WERI-Rb-1 (cell line): ENCODE measurements at regions not wholly inside any gene's neighbourhood (a gene's known extent, or its start where the extent isn't known, plus 50 kb on each side); places are given as distances from the start of the nearest gene placed in this dataset.

Experiments used
- DNase-seq: peaks from one replicate; pipeline ENCODE4 v3.0.0-alpha.2; 2020
- H3K27ac ChIP-seq: fragments of 250-450 bp; sonication (Bioruptor Pico); 2 replicates; pipeline ENCODE4 v1.5.1; 2020; ENCODE audit warnings: mild to moderate bottlenecking, moderate library complexity
- H3K27me3 ChIP-seq: fragments of 250-450 bp; sonication (Bioruptor Pico); 2 replicates; pipeline ENCODE4 v1.5.1; 2021; ENCODE audit warnings: mild to moderate bottlenecking, low read depth, moderate library complexity; ENCODE audit not compliant: insufficient read depth, severe bottlenecking
- H3K36me3 ChIP-seq: fragments of 250-450 bp; sonication (Bioruptor Pico); 2 replicates; pipeline ENCODE4 v1.5.1; 2020; ENCODE audit warnings: mild to moderate bottlenecking, moderate library complexity
- H3K4me3 ChIP-seq: 2 replicates; pipeline ENCODE4 v1.5.1; 2011; ENCODE audit warnings: low read depth, mild to moderate bottlenecking, control low read depth, low read length
- H3K9me3 ChIP-seq: fragments of 250-450 bp; sonication (Bioruptor Pico); 2 replicates; pipeline ENCODE4 v1.5.1; 2021; ENCODE audit warnings: mild to moderate bottlenecking, moderate library complexity; ENCODE audit not compliant: severe bottlenecking
- TF ChIP-seq, protein P1 (sequence below): IDR thresholded peaks from 2 replicates; pipeline ENCODE4 v1.5.1; 2011; ENCODE audit warnings: low read depth, mild to moderate bottlenecking, control low read depth, inconsistent platforms, low read length

DNA sequence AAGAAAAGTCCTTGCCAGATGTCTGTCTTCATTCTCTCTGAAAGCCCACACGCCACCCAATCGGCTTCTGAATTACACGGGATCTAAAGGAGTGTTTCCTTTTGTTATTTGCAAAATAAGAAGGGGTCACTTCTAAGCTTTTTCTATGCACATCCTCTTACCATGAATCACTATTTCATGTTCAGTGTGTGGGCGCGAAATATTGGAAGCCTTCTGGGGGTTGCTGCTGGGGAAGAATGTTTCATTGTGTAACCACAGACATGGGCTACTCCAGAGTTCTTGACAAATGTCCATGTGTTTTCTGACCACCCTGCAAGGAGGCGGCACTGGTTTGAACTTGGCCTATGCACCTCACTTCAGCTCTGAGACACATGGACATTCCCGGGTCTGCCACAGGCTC, 133.6 kb upstream of the APCDD1 start:
- Histone ChIP-seq H3K36me3 (no peaks in the 10 kb centered on the region), H3K9me3 (no peaks in the 10 kb centered on the region), H3K27me3 (no peaks in the 10 kb centered on the region), H3K4me3 (no peak overlapping the region), H3K27ac (no peak overlapping the region)
- TF ChIP-seq, protein P1, sequence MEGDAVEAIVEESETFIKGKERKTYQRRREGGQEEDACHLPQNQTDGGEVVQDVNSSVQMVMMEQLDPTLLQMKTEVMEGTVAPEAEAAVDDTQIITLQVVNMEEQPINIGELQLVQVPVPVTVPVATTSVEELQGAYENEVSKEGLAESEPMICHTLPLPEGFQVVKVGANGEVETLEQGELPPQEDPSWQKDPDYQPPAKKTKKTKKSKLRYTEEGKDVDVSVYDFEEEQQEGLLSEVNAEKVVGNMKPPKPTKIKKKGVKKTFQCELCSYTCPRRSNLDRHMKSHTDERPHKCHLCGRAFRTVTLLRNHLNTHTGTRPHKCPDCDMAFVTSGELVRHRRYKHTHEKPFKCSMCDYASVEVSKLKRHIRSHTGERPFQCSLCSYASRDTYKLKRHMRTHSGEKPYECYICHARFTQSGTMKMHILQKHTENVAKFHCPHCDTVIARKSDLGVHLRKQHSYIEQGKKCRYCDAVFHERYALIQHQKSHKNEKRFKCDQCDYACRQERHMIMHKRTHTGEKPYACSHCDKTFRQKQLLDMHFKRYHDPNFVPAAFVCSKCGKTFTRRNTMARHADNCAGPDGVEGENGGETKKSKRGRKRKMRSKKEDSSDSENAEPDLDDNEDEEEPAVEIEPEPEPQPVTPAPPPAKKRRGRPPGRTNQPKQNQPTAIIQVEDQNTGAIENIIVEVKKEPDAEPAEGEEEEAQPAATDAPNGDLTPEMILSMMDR = no peak
- DNase-seq = no peak

GRCh38 chr18:10321576-10321975, 132.9 kb upstream of the APCDD1 start:
- H3K27me3 ChIP-seq = no peaks in the 10 kb centered on the region
- H3K4me3 ChIP-seq = no peak overlapping the region
- no peaks in the 10 kb centered on the region for H3K36me3 ChIP-seq
- H3K27ac ChIP-seq = no peak overlapping the region
- no peaks in the 10 kb centered on the region for H3K9me3 ChIP-seq
- TF ChIP-seq, protein P1 = no peak
- no peak for DNase-seq

DNA sequence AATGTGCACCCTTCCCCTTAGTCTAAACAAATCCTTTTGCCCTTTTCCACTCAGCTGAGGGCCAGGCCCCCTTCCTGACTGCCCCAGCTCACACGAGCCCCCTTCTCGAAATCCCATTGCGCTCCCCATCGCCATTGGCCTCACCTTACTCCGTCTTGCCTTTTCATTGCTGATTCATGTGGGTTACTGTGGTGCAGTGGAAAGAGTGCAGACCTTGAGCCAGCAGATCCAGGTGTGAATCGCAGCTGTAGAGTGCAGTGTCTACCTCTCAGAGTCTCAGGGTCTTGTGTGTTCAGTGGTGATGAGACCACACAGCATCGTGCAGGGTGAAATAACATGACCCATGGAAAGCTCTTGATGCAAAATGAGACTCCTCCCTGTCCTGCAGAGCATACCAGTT, 132.4 kb upstream of the APCDD1 start:
- Histone ChIP-seq H3K27ac (no peak overlapping the region), H3K27me3 (no peaks in the 10 kb centered on the region), H3K36me3 (no peaks in the 10 kb centered on the region), H3K9me3 (no peaks in the 10 kb centered on the region), H3K4me3 (no peak overlapping the region)
- TF ChIP-seq, protein P1 = no peak
- DNase-seq = no peak

DNA sequence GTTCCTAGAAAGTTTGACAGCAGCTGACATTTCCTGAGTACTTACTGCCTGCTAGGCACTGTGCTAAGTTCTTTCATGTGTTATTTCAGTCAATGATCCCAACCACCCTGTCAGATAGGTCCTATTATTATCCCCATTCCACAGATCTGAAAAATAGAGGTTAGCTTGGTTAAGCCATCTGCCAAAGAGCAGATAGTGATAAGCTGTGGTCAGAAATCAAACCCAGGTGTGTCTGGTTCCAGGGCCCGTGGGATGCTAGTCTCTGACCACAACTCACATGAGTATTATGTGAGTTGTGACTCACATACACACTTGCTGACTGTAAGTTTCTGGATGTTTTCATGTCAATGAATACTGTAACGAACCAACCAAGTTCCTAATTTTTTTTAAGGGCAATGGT, 132.0 kb upstream of the APCDD1 start:
- Histone ChIP-seq H3K36me3 (no peaks in the 10 kb centered on the region), H3K4me3 (no peak overlapping the region), H3K9me3 (no peaks in the 10 kb centered on the region), H3K27me3 (no peaks in the 10 kb centered on the region), H3K27ac (no peak overlapping the region)
- no peak for DNase-seq
- TF ChIP-seq, protein P1 = no peak

- peak; percentile 50 for DNase-seq
- no peaks in the 10 kb centered on the region for H3K36me3 ChIP-seq
- no peaks in the 10 kb centered on the region for H3K9me3 ChIP-seq
- TF ChIP-seq, protein P1 = no peak
- H3K27me3 ChIP-seq = no peaks in the 10 kb centered on the region
- H3K27ac ChIP-seq = no peak overlapping the region
- H3K4me3 ChIP-seq = no peak overlapping the region
These were observed 125.3 kb upstream of the APCDD1 start for GRCh38 chr18:10329101-10329500.

- Histone ChIP-seq H3K4me3 (no peak overlapping the region), H3K27me3 (no peaks in the 10 kb centered on the region), H3K36me3 (no peaks in the 10 kb centered on the region), H3K27ac (no peak overlapping the region), H3K9me3 (no peaks in the 10 kb centered on the region)
- TF ChIP-seq, protein P1 = no peak
- no peak for DNase-seq
These were observed 124.0 kb upstream of the APCDD1 start for GRCh38 chr18:10330428-10330827.
